ENCODE measurements at regions not wholly inside any gene's neighbourhood (a gene's known extent, or its start where the extent isn't known, plus 50 kb on each side); places are given as distances from the start of the nearest gene placed in this dataset.
"Not testable (repeated sequence)": the region's sequence is repeated elsewhere in the genome, so short reads cannot be mapped to it uniquely, and the experiment has no call there.

GRCh38 chr12:46567667-46568066 is 195.1 kb upstream of the SLC38A2 start:
- Mint-ChIP-seq H3K27ac (no peak overlapping the region), H3K4me1 (peaks cover 4% of the 10 kb centered on the region), H3K4me3 (no peak overlapping the region), H3K9me3 (ENCODE audit: low read depth) (peaks cover 26% of the 10 kb centered on the region), H3K36me3 (ENCODE audit: low read depth) (peaks cover 19% of the 10 kb centered on the region), H3K27me3 (no peaks in the 10 kb centered on the region)
- DNase-seq, result no peak
- CTCF ChIA-PET, result interaction anchor here (0.6 kb wide), 1 partner anchor 418 kb away, joined by 3 read pairs; no protein-coding TSS in a partner anchor
- intact Hi-C loops (cut with DNase I, micrococcal nuclease), result no loop called here
- no peak for ATAC-seq
- POLR2A ChIA-PET, result no interaction called here

- Mint-ChIP-seq H3K4me3 (no peak overlapping the region), H3K27me3 (no peaks in the 10 kb centered on the region), H3K36me3 (ENCODE audit: low read depth) (peaks cover 11% of the 10 kb centered on the region), H3K4me1 (peaks cover 19% of the 10 kb centered on the region), H3K27ac (no peak overlapping the region), H3K9me3 (ENCODE audit: low read depth) (peaks cover 21% of the 10 kb centered on the region)
- intact Hi-C loops (cut with DNase I, micrococcal nuclease), result no loop called here
- peak; percentile 65 for ATAC-seq
- POLR2A ChIA-PET, result no interaction called here
- no peak for DNase-seq
- CTCF ChIA-PET, result no interaction called here
These were observed 190.2 kb upstream of the SLC38A2 start for GRCh38 chr12:46562625-46563225.

GRCh38 chr12:46561769-46562624 is 189.4 kb upstream of the SLC38A2 start:
- Mint-ChIP-seq H3K4me1 (peaks cover 24% of the 10 kb centered on the region), H3K9me3 (ENCODE audit: low read depth) (peaks cover 16% of the 10 kb centered on the region)
- H3K4me3 Mint-ChIP-seq; H3K27ac Mint-ChIP-seq; intact Hi-C loops (cut with DNase I, micrococcal nuclease); H3K27me3 Mint-ChIP-seq; DNase-seq; H3K36me3 Mint-ChIP-seq (ENCODE audit: low read depth); ATAC-seq; POLR2A ChIA-PET: not testable (repeated sequence)
- CTCF ChIA-PET, result interaction anchor here (0.6 to 1.4 kb wide), 2 partner anchors 40 to 102 kb away, joined by 3 read pairs; no protein-coding TSS in a partner anchor

GRCh38 chr12:46560874-46561273 is 188.3 kb upstream of the SLC38A2 start:
- intact Hi-C loops (cut with DNase I, micrococcal nuclease), result no loop called here
- no peak overlapping the region for H3K27ac Mint-ChIP-seq
- peaks cover 8% of the 10 kb centered on the region for H3K36me3 Mint-ChIP-seq (ENCODE audit: low read depth)
- CTCF ChIA-PET, result interaction anchor here (0.6 to 1.4 kb wide), 2 partner anchors 41 to 193 kb away, joined by 3 read pairs; no protein-coding TSS in a partner anchor
- DNase-seq, result no peak
- no peak for ATAC-seq
- H3K4me1 Mint-ChIP-seq, result peaks cover 32% of the 10 kb centered on the region
- H3K4me3 Mint-ChIP-seq, result no peak overlapping the region
- H3K9me3 Mint-ChIP-seq (ENCODE audit: low read depth), result peaks cover 13% of the 10 kb centered on the region
- POLR2A ChIA-PET, result no interaction called here
- H3K27me3 Mint-ChIP-seq, result no peaks in the 10 kb centered on the region

- DNase-seq (no peak), ATAC-seq (no peak)
- intact Hi-C loops (cut with DNase I, micrococcal nuclease), result no loop called here
- H3K9me3 Mint-ChIP-seq (ENCODE audit: low read depth), result peaks cover 6% of the 10 kb centered on the region
- ChIA-PET POLR2A (no interaction called here), CTCF (no interaction called here)
- H3K27ac Mint-ChIP-seq, result no peak overlapping the region
- H3K4me1 Mint-ChIP-seq, result peaks cover 39% of the 10 kb centered on the region
- no peak overlapping the region for H3K4me3 Mint-ChIP-seq
- H3K27me3 Mint-ChIP-seq, result no peaks in the 10 kb centered on the region
- H3K36me3 Mint-ChIP-seq (ENCODE audit: low read depth), result peaks cover 2% of the 10 kb centered on the region
These were observed 187.5 kb upstream of the SLC38A2 start for GRCh38 chr12:46560089-46560488.

GRCh38 chr12:46559311-46559710 is 186.7 kb upstream of the SLC38A2 start:
- Mint-ChIP-seq H3K36me3 (ENCODE audit: low read depth) (no peaks in the 10 kb centered on the region), H3K27me3 (no peaks in the 10 kb centered on the region), H3K4me1 (peaks cover 41% of the 10 kb centered on the region), H3K4me3 (no peak overlapping the region), H3K27ac (no peak overlapping the region), H3K9me3 (ENCODE audit: low read depth) (peaks cover 6% of the 10 kb centered on the region)
- POLR2A ChIA-PET, result no interaction called here
- ATAC-seq (no peak), DNase-seq (no peak)
- CTCF ChIA-PET, result no interaction called here
- intact Hi-C loops (cut with DNase I, micrococcal nuclease), result loop anchor here (5.0 to 10.0 kb wide), 4 partner anchors 42 to 835 kb away; no protein-coding TSS in a partner anchor

- Mint-ChIP-seq H3K27me3 (no peaks in the 10 kb centered on the region), H3K9me3 (ENCODE audit: low read depth) (peaks cover 6% of the 10 kb centered on the region), H3K27ac (no peak overlapping the region), H3K4me3 (no peak overlapping the region), H3K36me3 (ENCODE audit: low read depth) (no peaks in the 10 kb centered on the region), H3K4me1 (peaks cover 43% of the 10 kb centered on the region)
- ATAC-seq (no peak), DNase-seq (no peak)
- POLR2A ChIA-PET, result no interaction called here
- CTCF ChIA-PET, result no interaction called here
- intact Hi-C loops (cut with DNase I, micrococcal nuclease), result loop anchor here (5.0 to 10.0 kb wide), 4 partner anchors 41 to 836 kb away; no protein-coding TSS in a partner anchor
These were observed 186.1 kb upstream of the SLC38A2 start for GRCh38 chr12:46558677-46559076.

- Mint-ChIP-seq H3K27ac (peak overlapping the region; percentile 83), H3K27me3 (no peaks in the 10 kb centered on the region), H3K9me3 (ENCODE audit: low read depth) (peaks cover 6% of the 10 kb centered on the region), H3K4me1 (peaks cover 44% of the 10 kb centered on the region), H3K36me3 (ENCODE audit: low read depth) (no peaks in the 10 kb centered on the region), H3K4me3 (no peak overlapping the region)
- intact Hi-C loops (cut with DNase I, micrococcal nuclease), result loop anchor here (2.0 to 10.0 kb wide), 5 partner anchors 40 to 837 kb away; no protein-coding TSS in a partner anchor
- DNase-seq (no peak), ATAC-seq (no peak)
- ChIA-PET CTCF (no interaction called here), POLR2A (no interaction called here)
These were observed 185.2 kb upstream of the SLC38A2 start for GRCh38 chr12:46557539-46558373.

GRCh38 chr12:46556819-46557524 is 184.4 kb upstream of the SLC38A2 start:
- H3K4me3 Mint-ChIP-seq, result no peak overlapping the region
- ATAC-seq (peak; percentile 95), DNase-seq (peak; percentile 29)
- H3K36me3 Mint-ChIP-seq (ENCODE audit: low read depth), result no peaks in the 10 kb centered on the region
- CTCF ChIA-PET, result interaction anchor here (1.0 to 1.6 kb wide), 3 partner anchors 33 to 432 kb away, joined by 3 read pairs; no protein-coding TSS in a partner anchor
- peaks cover 37% of the 10 kb centered on the region for H3K4me1 Mint-ChIP-seq
- intact Hi-C loops (cut with DNase I, micrococcal nuclease), result loop anchor here (2.0 to 10.0 kb wide), 5 partner anchors 40 to 838 kb away; no protein-coding TSS in a partner anchor
- H3K27me3 Mint-ChIP-seq, result no peaks in the 10 kb centered on the region
- H3K27ac Mint-ChIP-seq, result peak overlapping the region; percentile 83
- POLR2A ChIA-PET, result no interaction called here
- peaks cover 6% of the 10 kb centered on the region for H3K9me3 Mint-ChIP-seq (ENCODE audit: low read depth)

- H3K27me3 Mint-ChIP-seq, result no peaks in the 10 kb centered on the region
- ATAC-seq (no peak), DNase-seq (no peak)
- H3K4me1 Mint-ChIP-seq, result peaks cover 41% of the 10 kb centered on the region
- intact Hi-C loops (cut with DNase I, micrococcal nuclease), result loop anchor here (2.0 to 10.0 kb wide), 5 partner anchors 39 to 839 kb away; no protein-coding TSS in a partner anchor
- ChIA-PET POLR2A (no interaction called here), CTCF (interaction anchor here (1.0 to 1.6 kb wide), 3 partner anchors 32 to 431 kb away, joined by 3 read pairs; no protein-coding TSS in a partner anchor)
- H3K27ac Mint-ChIP-seq, result no peak overlapping the region
- peaks cover 6% of the 10 kb centered on the region for H3K9me3 Mint-ChIP-seq (ENCODE audit: low read depth)
- H3K4me3 Mint-ChIP-seq, result no peak overlapping the region
- H3K36me3 Mint-ChIP-seq (ENCODE audit: low read depth), result no peaks in the 10 kb centered on the region
These were observed 183.6 kb upstream of the SLC38A2 start for GRCh38 chr12:46556105-46556559.

Data from activated CD4-positive, alpha-beta T cell treated with anti-CD3 and anti-CD28 coated beads for 36 hours (primary cell).